ENCODE measurements at regions not wholly inside any gene's neighbourhood (a gene's known extent, or its start where the extent isn't known, plus 50 kb on each side); places are given as distances from the start of the nearest gene placed in this dataset.

- ATAC-seq = peak in 1 of 2 experiments; percentile 21; a peak in 2 of 6 replicates
- H3K27ac ChIP-seq = no peak overlapping the region
- no peak overlapping the region for H3K4me3 ChIP-seq
- H3K9me3 ChIP-seq = no peaks in the 10 kb centered on the region
- ChIA-PET CTCF (interaction anchor here (0.8 to 0.9 kb wide), 3 partner anchors 8 to 17 kb away, joined by 3 to 6 read pairs (median 4); no protein-coding TSS in a partner anchor), POLR2A (no interaction called here)
- DNase-seq (ENCODE audit: low read depth in 1 of 2, low spot score in 1 of 2) = no peak
- H3K4me1 ChIP-seq = no peaks in the 10 kb centered on the region
- no peak overlapping the region for H3K4me2 ChIP-seq
- FAIRE-seq = no peak
- TF ChIP-seq HOXB5 (CRISPR knock-in tag; IDR thresholded peaks at IDR 0.05) = no peak
- no peak for TF ChIP-seq MAZ (IDR thresholded peaks at IDR 0.05; ENCODE audit: borderline replicate concordance, low read depth, low read length)
- no peak for TF ChIP-seq HEYL (CRISPR knock-in tag; IDR thresholded peaks at IDR 0.05)
- no peak for TF ChIP-seq MAX (IDR thresholded peaks at IDR 0.05)
- no peak for TF ChIP-seq ZNF302 (CRISPR knock-in tag; IDR thresholded peaks at IDR 0.05)
- no peak for TF ChIP-seq NFE2L2 (conservative IDR thresholded peaks at IDR 0.05; ENCODE audit: low read length)
- no peak for TF ChIP-seq FOSL2 (IDR thresholded peaks at IDR 0.05)
- TF ChIP-seq FOSL2 (CRISPR knock-in tag; IDR thresholded peaks at IDR 0.05) = no peak
- TF ChIP-seq ELK1 (IDR thresholded peaks at IDR 0.05; ENCODE audit: low read depth, low read length) = no peak
- no peak for TF ChIP-seq PBX3 (IDR thresholded peaks at IDR 0.05)
- TF ChIP-seq HOXA7 (CRISPR knock-in tag; IDR thresholded peaks at IDR 0.05) = no peak
- no peak for TF ChIP-seq HES2 (IDR thresholded peaks at IDR 0.05)
- no peak for TF ChIP-seq CHD4 (IDR thresholded peaks at IDR 0.05; ENCODE audit: borderline replicate concordance)
- TF ChIP-seq RARB (CRISPR knock-in tag; IDR thresholded peaks at IDR 0.05) = no peak
- no peak for TF ChIP-seq FOSB (CRISPR knock-in tag; IDR thresholded peaks at IDR 0.05)
- TF ChIP-seq ZSCAN20 (CRISPR knock-in tag; IDR thresholded peaks at IDR 0.05) = no peak
- TF ChIP-seq ATOH8 (CRISPR knock-in tag; IDR thresholded peaks at IDR 0.05; ENCODE audit: low read depth) = no peak
- no peak for TF ChIP-seq REST (IDR thresholded peaks at IDR 0.05)
- TF ChIP-seq ZC3H11A (IDR thresholded peaks at IDR 0.05) = no peak
- no peak for TF ChIP-seq E2F6 (IDR thresholded peaks at IDR 0.05; ENCODE audit: borderline replicate concordance, low read depth)
- no peak for TF ChIP-seq JUNB (IDR thresholded peaks at IDR 0.05)
- 47% methylated on average over 2 of the region's 2 CpGs for WGBS (ENCODE audit: missing lambda C conversion rate)
These were observed 90.4 kb downstream of the SLC30A10 start for GRCh38 chr1:219837994-219838294.

Measured in A549 (cell line).